ENCODE measurements at regions not wholly inside any gene's neighbourhood (a gene's known extent, or its start where the extent isn't known, plus 50 kb on each side); places are given as distances from the start of the nearest gene placed in this dataset.
"Not testable (repeated sequence)": the region's sequence is repeated elsewhere in the genome, so short reads cannot be mapped to it uniquely, and the experiment has no call there.

- no peak for DNase-seq
Observed at GRCh38 chr4:112708772-112709171, 71.8 kb downstream of the LARP7 start.

DNA sequence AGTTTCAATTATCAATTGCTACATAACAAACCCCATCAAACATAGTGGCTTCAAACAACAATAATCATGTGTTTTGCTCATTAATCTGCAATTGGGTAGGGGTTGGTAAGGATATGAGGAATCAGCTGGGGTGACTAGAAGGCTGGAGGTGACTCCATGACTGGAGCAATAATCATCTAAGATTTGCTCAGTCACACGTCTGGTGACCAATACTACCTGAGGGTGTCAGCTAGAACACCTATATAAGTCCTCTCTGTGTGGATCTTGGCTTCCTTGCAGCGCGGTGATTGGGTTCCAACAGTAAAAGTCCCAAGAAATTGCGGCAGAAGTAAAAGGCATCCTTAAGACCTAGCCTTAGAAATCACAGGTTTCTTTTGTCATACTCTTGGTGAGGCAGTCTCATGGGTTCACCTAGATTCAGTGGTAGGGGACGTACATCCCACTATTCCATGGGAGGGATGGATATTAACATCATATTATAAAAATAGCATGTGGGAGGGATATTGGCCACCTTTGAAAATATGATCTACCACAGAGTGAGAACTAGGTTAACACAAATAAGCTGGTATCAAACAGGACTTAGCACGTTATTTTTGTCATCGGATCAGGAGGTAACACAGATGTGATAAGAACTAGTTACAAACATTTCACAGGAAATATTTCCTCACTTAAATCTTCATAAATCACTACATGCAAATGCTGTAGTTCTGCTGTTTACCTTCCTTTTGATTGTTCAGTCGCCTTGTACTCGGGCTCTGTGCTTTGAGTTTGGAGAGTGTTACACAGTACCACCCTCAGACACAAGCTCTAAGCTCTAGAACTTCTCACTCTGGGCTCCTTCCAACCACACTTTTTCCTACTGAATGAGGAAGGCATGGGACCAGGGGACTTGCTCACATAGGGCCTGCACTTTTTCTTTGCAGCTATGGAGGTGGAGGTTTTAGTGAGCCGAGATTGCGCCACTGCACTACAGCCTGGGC is 78.3 kb downstream of the LARP7 start:
- no peak for DNase-seq

GRCh38 chr4:112717856-112718255 is 80.9 kb downstream of the LARP7 start:
- DNase-seq: no peak

DNA sequence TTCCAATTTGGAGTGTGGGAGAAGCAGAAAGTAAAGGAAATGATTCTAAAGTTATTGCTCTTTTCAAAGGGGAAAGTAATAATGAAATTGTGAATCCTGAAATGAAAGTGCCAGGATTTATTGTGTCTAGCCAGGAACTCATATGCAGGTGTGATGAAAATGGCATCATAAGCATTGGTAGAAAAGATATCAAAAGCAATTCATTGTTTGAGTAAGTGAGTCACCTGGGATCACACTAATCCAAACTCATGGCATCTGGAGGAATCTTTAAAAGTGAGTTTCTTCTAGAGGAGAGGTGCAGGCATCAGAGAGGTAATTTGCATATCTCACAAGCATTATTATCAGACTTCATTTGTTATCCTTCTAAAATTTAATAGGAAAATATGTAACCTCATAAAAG is 84.7 kb downstream of the LARP7 start:
- no peak for DNase-seq

- DNase-seq: no peak
Observed at GRCh38 chr4:112726041-112726440, 89.1 kb downstream of the LARP7 start.

- not testable (repeated sequence) for DNase-seq
Observed at GRCh38 chr4:112727728-112728127, 90.8 kb downstream of the LARP7 start.

- DNase-seq: no peak
Observed at GRCh38 chr4:112731715-112732114, 94.8 kb downstream of the LARP7 start.

DNA sequence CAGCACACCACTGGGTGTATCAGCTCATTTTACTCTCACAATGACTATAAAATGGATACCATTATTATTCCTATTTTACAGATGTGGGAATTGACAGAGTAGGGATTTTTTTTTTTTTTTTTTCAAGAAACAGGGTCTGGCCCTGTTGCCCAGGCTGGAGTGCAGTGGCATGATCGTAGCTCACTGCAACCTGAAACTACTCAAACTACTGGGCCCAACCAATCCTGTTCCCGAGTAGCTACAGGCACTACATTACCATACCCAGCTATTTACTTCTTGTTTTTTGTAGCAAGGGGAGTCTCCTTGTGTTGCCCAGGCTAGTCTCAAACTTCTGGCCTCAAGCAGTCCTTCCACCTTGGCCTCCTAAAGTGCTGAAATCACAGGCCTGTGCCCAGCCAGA is 95.2 kb downstream of the LARP7 start:
- DNase-seq: no peak

GRCh38 chr4:112735474-112735951 is 98.6 kb downstream of the LARP7 start:
- DNase-seq: no peak

DNA sequence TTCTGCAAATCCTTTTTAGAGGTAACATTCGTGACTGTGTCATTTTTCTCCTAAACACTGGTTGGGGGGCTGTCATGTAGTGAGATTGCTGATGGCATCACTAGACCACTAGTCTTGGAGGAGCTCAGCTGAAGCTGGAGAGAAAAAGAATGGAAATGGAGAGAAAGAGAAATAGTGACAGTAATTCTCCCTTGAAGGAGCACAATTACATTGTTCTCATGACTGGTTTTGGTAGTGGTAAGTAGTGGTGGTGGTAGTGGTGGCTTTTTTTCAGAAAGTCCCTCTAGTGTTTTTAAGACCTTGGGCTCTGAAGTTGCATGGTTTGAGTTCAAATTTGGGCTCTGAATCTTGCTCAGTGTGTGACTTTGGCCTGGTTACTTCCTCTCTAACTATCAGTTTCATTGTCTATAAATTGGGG is 99.8 kb downstream of the LARP7 start:
- no peak for DNase-seq

DNA sequence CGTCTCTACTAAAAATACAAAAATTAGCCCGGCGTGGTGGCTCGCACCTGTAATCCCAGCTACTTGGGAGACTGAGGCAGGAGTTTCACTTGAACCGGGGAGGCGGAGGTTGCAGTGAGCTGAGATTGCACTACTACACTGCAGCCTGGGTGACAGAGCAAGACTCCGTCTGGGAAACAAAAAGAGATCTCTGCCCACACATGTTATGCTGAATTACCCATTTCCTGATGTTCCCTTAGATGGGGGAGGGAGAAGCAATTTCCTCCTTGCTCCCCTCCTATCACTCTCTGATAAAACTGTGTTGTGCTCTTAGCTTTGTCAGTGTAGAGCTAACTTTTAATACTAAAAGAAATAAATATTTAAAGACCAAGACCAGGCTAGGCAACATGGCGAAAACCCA is 102.5 kb downstream of the LARP7 start:
- peak in 1 of 2 donors; percentile 1 for DNase-seq

- DNase-seq: no peak
Observed at GRCh38 chr4:112747036-112747435, 110.1 kb downstream of the LARP7 start.

- no peak for DNase-seq
Observed at GRCh38 chr4:112748352-112748878, 111.5 kb downstream of the LARP7 start.

DNA sequence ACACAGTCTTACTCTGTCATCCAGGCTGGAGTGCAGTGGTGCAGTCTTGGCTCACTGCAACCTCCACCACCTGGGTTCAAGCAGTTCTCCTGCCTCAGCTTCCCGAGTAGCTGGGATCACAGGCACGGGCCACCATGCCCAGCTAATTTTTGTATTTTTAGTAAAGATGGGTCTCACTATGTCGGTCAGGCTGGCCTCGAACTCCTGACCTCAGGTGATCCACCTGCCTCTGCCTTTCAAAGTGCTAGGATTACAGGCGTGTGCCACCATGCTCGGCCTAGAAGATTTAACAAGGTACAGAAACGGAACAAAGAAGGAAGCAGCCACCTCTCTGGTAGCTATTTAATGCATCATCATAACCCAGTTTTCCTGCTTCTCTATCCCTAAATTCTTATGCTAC is 113.8 kb downstream of the LARP7 start:
- DNase-seq: not testable (repeated sequence)

DNA sequence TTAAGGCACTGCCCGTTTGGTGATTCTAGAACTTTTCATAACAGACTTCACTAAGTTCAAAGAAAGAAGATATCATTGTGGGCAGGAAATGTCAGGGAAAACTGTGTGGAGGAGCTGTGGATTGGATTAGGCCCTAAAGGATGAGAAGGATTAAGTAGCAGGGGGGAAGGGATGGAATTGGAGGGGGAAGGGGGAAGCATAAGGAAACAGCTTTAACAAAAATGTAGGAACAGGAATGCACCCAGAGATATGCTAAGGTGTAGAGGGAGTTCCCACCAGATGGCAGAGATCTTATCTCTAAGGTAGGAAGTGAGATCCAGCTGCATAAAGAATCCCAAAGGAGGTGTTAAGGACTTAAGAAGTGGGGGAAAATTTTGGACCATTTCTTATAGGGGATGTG is 114.5 kb downstream of the LARP7 start:
- DNase-seq: no peak

DNA sequence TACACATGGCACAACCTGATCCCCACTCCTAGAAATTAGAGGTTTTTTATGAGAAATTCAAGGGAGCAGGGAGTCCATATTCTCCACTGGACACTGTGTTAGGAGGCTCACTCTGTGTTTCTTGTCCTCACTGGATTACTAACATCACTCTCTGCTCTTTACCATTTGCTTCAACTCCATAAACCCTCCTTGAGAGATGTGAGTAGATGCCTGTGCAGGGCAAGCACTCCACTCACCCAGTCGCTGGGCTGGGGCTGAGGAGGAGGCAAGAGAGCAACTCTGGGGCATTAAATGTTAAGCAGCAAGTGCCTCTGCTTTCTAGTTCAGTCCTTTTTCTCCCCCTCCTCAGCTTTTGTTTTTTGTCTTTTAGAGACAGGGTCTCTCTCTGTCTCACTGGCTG is 115.1 kb downstream of the LARP7 start:
- no peak for DNase-seq

GRCh38 chr4:112752510-112752909 is 115.6 kb downstream of the LARP7 start:
- DNase-seq: no peak

- DNase-seq: no peak
Observed at GRCh38 chr4:112753333-112753732, 116.4 kb downstream of the LARP7 start.

DNA sequence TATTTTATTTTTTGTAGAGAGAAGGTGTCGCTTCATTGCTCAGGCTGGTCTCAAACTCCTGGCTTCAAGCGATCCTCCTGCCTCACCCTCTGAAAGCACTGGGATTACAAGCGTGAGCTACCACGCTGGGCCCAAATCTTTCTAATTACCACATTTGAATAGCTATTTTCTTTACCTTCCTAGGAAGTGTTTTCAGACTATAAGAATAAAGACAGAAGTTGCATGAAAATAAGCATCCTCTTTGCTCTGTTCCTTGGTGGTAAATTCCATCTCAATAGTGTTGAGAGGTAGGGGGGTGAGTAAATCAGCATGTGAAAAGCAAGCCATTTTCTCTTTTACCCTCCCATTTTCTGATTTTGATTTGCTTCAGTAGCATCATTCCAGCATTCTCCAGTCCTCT is 122.4 kb downstream of the LARP7 start:
- no peak for DNase-seq

DNA sequence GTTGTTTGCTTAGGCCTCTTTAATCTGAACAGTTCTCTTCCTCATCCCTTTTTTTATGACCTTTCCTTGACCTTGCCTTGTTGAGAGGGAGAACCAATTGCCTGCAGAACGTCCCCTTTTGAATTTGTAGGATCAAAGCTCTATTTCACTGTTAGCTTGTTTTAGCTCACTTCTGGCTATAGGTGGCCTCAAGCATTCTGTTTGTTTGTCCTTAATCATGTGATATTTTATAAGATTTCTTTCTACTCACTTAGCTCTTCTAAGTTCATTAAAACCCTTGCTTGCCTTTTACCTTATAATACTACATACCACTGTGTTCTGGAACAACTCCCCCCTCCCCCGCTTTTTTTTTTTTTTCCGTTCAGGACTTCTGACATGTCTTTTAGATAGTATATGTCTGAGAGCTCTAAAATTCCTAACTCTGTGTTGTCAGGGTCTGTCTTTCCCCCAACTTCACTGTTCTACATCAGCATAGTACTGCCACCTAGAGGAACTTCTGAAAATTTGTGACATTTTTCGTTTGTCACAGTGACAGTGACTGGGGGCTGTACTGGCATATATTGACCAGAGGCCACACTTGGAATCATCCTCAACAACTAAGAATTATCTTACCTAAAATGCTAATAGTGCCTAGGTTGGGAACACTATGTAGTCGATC is 128.5 kb downstream of the LARP7 start:
- DNase-seq: peak in 1 of 2 donors; percentile 34

GRCh38 chr4:112766422-112766821 is 129.5 kb downstream of the LARP7 start:
- no peak for DNase-seq

GRCh38 chr4:112767386-112767785 is 130.4 kb downstream of the LARP7 start:
- DNase-seq: no peak

DNA sequence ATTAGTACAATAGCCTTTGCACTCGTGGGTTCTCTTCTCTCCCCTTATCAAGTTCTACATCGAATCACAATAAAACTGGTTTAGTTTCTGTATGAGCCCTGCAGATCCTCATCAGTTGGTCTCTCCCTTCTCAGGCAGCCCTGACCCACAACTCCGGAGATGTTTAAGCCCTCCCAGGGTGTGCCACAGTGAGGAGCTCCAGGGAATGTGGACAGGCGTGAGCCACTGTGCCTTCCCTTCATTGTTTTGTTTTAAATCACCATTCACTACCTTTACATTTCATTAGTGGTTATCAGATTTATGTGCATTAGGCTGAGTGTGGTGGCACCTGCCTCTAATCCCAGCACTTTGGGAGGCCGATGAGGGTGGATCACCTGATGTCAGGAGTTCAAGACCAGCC is 133.2 kb downstream of the LARP7 start:
- DNase-seq: no peak

DNA sequence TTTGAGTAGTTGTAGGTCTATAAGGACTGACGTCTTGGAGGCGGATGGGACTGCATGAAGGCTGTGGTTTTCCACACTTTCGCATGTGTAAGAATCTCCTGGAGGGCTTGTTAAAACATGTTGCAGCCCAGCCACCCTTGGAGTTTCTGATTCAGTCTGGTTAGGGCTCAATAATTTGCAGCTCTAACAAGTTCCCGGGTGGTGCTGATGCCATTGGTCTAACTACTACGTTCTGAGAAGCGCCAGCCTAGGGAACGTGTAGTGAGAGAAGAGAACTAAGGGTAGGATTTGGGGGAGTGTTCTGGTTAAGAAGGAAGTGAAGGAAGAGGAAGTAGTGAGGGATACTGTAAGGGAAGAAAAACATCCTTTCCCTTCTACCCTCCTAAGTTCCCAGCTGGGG is 138.9 kb downstream of the LARP7 start:
- DNase-seq: no peak

Measured in inflammatory macrophage treated with lipopolysaccharide for 1 hour (primary cell).